ENCODE measurements at regions not wholly inside any gene's neighbourhood (a gene's known extent, or its start where the extent isn't known, plus 50 kb on each side); places are given as distances from the start of the nearest gene placed in this dataset.
"Not testable (repeated sequence)": the region's sequence is repeated elsewhere in the genome, so short reads cannot be mapped to it uniquely, and the experiment has no call there.

DNA sequence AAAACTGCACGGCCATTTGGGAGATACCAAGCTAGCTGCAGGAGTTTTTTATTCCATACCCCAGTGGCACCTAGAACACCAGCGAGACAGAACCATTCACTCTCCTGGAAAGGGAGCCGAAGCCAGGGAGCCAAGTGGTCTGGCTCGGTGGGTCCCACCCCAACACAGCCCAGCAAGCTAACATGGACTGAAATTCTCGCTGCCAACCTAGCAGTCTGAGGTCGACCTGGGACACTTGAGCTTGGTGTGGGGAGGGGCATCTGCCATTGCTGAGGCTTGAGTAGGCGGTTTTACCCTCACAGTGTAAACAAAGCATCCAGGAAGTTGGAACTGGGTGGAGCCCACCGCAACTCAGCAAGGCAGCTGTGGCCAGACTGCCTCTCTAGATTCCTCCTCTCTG is 108.9 kb upstream of the CHD1 start:
- no peak for ATAC-seq

DNA sequence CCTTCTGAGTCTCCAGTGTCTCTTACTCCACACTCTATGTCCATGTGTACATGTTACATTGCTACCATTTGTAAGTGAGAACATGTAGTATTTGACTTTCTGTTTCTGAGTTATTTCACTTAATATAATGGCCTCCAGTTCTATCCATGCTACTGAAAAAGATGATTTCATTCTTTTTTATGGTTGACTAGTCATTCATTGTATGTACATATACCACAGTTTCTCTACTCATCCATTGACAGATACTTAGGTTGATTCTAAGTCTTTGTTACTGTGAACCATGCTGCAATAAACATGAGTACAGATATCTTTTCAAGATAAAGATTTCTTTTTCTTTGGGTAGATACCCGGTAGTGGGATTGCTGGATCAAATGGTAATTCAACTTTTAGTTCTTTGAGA is 107.1 kb upstream of the CHD1 start:
- peak in 1 of 2 donors; percentile 69 for ATAC-seq

DNA sequence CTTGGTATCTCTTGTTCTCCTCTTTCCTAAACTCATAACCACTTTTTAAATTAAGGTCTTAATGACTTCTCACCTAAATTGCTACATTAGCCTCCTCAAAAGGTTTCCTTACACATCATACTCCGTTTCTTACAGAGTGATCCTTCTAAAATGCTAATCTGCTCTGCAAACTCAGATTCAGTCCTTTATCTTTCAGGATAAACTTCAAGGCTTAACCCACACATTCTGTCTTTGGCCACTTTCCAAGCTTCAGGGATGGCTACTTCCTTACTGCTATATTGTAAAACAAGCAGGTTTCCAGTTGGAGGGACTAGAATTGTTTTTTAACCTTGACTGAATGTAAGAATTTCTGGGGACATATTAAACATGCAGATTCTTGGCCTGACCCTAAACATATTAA is 105.5 kb upstream of the CHD1 start:
- ATAC-seq: no peak

DNA sequence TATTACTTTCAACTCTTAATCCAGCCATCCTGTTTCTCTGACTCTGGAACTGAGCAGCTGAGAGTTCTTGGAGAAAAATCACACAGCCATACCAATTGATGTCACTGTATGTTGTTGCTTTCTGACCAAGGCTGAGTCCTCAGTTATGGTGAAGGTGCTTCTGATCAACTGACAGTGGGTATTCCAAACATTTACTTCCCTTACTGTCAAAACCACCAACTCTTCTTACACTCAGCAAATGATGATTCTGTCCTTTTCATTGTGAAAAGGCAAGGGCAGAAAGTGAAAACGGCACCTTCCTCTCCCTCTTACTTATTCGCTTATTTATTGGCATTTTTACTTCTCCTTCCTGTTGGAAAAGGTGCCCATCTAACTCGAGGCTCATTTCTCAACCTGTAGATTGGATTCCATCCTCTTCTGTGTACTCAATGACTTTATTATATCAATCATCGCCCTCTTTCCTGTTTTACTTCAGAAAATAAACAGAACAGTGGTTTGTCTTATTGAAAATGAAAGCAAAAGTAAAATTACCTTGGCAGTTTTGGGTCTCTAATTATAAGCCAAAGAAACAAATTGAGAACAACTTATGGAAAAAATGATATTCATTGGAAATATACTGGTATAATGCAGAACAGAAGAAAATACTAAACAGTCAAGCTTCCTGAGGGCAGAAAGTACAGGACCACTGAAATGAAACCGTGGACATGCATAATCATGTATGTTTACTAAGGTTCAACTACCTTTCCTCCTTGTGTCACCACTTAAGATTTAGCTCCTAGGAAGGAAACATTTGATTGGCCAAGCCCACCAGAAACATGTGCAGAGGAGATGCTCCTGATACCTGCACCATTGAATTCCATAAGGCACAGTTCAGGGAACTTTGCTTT is 104.5 kb upstream of the CHD1 start:
- peak; percentile 54 to 57 for ATAC-seq

DNA sequence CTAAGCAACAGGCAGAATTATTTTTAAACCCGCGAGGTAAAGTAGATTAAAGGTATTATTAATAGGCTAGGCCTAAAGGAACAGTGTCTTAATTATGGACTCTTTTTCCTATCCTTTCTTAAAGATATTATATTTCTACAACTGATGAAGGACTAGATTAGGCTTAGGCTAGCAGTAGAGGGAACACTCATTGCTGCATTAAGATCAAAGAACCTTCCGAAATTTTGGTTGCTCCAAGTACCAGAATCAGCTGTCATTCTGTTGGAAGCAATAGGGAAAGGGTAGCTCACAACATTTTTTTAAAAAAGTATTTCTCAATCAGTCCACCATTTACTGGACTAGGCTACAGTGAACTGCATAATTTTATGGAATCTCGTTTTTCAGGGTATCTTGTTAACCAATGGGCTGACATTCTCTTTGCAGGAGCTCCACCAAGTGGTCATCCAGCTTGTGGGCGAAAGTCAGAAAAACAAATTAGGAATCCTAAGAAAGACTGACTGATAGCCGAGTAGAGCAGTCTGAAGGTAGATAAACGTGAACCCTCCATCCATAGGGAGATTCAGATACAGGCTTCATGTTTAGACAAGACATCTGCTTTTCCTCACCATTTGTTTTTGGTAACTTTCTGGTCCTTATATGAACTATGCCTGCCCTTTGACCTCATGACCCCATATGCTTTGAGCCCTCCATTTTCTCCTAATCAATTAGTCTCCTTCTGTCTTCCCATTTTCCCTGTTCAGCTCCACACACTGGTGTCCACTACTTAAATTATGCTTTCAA is 103.6 kb upstream of the CHD1 start:
- no peak for ATAC-seq

DNA sequence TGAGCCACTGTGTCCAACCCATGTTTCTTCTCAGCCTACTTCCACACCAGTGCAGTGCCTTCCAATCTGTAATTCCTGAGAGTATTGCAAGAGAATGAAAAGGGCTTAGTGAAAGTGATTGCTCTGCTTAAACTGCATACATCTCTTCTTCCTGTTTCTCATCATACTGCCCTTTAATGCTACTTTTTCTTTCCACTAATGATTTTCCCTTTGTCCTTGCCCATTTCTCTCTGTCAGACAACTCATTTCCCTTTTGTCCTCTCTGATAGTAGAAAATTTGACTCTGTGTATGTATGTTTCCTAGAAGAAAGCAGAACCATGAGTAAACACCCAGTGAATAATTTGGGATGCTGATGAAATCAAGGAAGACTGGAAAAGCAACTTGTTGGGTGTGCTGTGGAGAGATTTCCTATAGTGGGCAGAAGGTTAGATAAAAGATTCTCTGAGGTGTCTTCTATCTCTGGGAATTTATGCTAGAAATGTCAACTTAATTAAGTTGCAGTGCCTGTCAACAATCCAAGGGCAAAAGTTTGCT is 102.2 kb upstream of the CHD1 start:
- ATAC-seq: no peak

DNA sequence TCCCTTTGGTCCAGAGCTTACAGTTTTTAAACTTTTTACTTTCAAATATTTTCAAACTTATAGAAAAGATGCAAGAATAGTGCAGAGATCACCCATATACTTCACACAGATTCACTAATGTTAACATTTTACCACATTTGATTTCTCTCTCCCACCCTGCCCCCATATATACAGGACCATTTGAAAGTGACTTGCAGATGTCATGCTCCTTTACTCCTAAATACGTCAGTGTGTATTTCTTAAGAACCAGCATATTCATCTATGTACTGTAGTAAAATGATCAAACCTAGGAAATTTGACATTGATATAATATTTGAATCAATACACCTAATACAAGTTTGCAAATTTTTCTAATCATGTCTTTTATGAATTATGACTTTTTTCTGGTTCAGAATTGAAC is 100.4 kb upstream of the CHD1 start:
- no peak for ATAC-seq

DNA sequence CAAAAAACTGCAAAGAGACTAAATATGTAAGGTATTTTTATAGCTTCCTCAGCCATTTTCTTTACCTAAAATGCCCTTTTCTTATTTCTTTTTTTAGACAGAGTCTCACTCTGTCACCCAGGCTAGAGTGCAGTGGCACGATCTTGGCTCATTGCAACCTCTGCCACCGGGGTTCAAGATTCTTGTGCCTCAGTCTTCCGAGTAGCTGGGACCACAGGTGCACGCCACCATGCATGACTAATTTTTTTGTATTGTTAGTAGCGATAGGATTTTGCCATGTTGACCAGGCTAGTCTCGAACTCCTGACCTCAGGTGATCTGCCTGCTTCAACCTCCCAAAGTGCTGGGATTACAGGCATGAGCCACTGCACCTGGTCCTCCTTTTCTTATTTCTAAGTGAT is 99.4 kb upstream of the CHD1 start:
- ATAC-seq: not testable (repeated sequence)

DNA sequence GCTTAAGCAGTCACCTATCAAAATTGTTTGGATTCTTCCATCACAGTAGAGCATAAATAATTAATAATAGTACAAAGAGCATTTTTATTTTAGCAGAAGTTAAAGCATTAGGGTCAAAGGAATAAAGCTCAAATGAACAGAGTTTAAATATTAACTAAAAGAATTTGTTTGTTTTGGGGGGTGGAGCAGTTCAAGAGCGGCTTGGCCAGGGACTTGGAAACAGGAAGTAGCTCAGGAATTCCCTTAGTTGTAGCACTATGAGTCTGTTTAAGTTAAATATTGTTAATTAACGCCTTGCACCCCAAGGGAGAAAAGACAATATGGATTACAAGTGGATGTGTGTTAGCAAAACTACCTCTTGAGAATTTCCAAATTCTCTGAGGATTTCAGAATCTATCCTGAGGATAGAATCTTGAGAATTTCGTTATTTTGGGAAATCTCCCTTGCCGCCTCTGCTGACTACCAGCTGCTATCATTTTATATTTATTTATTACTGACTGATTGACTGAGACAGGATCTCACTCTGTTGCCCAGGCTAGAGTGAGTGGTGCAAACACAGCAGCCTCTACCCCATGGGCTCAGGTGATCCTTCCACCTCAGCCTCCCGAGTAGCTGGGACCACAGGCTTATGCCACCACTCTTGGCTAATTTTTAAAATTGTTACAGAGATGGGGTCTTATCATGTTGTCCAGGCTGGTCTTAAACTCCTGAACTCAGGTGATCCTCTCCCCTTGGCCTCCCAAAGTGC is 96.7 kb upstream of the CHD1 start:
- ATAC-seq: no peak

DNA sequence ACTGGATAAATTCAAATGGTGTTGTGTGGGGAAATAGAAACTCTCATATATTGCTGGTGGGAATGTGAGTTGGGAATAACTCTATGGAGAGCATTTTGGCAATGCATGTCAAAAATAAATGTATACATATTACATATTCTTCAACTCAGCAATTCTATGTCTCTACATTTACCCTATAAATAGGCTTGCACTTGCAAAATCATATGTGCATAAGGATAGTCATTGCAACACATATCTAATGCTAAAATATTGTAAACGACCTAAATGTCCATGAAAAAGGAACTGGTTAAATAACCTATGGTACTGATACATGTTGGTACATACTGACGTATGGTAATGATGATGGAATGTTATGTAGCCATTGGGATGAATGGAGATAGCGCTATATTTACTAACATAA is 94.5 kb upstream of the CHD1 start:
- ATAC-seq: no peak

DNA sequence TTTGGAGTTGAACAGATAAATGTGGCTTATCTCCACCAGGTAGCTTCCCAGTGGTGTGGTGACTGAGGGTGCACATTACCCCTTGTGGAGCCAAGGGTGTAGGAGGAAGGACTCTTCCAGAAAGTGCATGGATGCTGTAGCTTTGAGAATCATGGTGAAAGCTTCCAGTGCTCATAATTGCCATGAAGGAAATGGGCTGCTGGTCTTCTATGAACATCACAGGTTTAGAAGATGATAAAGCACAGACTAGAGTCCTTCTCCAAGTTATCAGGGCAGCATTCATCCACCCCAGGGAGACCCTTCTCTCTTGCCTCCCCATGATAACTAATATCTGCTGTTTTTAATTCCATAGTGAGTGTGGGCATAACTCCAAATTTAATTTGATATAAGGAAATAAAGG is 93.4 kb upstream of the CHD1 start:
- ATAC-seq: no peak

DNA sequence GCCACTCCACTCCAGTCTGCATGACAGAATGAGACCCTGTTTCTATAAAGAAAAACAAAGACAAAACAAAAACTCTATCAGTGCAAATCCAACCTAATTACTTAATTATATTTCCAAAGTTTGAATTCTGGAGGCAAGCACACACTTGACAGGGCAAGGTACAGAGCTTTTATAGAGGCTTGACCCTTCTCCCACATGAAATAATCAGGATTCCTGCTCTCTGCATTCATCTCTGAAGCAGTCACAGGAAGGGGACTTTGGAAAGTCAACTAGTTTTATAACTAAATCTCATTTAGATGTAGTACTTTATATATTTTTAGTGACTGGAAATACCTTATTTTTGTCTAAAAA is 91.9 kb upstream of the CHD1 start:
- no peak for ATAC-seq

DNA sequence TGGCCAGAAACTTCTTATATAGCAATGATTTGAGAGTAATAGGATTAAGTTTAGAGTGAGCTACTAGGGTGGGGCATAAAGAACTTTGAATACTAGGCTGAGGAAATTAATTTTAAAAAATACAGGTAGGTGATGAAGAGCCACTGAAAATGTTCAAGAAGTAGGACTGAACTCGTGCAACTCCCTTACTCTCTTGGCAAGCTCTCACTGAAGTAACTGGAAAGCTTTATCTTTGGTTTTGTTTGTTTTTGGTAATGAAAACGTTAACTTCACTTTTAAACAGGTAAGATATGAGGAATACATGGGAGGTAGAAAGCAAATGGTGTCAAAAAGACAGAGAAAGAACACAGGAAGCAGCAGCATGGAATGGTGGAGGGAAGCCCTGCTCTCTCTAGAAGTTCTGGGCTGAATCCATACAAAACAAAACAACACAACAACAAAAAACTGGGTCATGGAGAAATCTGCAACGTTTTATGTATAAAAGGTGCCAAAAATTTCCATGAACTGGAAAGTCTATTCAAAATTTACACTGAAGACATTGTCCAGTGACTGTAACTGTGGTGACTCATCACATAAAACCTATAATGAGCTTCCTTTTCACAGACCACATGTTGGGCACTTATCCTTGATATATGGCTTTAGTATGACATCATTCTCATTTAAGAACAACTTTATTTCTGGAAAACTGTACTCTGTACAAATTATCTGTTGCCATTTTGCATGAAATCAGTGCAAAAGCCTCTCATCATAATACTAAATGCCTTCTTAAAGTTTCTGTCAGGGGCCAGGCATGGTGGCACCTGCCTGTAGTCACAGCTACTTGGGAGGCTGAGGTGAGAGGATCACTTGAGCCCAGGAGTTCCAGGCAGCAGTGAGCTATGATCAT is 91.2 kb upstream of the CHD1 start:
- no peak for ATAC-seq

DNA sequence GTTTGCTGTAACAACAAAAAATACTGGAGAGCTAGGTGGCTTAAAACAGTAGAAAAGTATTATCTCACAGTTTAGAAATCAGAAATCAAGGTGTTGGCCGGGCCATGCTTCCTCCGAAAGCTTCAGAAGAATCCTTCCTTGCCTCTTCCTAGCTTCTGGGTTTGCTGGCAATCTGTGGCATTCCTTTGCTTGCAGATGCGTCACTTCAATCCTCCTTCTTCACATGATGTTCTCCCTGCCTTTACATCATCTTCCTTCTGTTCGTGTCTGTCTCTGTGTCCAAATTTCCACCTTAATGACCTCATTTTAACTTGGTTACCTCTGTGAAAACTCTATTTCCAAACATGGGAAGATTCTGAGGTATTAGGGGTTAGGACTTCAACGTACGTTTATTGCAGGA is 90.4 kb upstream of the CHD1 start:
- no peak for ATAC-seq

DNA sequence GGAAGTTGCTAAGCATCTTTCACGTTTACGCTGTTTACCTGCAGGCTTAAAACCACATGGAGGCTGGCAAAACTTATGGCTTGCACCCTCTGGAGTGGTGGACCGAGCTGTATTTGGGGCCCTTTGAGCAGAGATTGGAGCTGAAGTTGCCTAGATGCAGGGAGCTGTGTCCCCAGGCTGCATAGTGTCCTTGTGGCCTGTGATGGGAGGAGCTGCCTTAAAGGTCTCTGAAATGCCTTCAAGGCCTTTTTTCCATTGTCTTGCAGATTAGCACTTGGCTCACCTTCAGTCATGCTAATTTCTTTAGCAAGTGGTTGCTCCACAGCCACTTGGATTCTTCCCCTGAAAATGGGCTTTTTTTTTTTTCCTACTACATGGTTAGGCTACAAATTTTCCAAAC is 81.5 kb upstream of the CHD1 start:
- no peak for ATAC-seq

DNA sequence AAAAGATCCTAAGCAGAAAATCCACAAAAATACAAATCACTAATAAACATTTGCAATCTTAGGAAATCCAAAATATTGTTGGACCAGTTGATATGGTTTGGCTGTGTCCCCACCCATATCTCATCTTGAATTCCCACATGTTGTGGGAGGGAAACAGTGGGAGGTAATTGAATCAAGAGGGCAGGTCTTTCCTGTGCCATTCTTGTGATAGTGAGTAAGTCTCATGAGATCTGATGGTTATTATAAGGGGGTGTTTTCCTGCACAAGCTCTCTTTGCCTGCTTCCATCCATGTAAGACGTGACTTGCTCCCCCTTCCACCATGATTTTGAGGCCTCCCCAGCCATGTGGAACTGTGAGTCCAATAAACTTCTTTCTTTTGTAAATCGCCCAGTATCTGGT is 79.2 kb upstream of the CHD1 start:
- ATAC-seq: not testable (repeated sequence)

DNA sequence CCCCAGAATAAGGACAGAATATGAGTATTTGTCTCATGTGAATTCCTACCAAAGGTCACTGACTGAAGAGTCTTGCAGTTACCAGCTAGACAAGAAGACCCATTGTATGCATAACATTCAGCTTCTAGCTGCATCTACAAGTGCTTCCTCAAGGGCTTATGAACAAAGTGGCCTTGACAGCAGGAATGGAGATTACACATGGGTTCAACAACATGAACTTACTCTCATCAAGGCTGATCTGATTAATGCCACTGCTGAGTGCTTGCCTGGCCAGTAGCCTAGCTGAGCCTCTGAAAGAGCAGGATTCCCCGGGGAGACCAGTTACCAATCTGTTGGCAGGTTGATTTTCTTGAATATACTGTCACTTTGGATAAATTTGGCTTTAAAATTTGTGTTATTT is 76.7 kb upstream of the CHD1 start:
- no peak for ATAC-seq

DNA sequence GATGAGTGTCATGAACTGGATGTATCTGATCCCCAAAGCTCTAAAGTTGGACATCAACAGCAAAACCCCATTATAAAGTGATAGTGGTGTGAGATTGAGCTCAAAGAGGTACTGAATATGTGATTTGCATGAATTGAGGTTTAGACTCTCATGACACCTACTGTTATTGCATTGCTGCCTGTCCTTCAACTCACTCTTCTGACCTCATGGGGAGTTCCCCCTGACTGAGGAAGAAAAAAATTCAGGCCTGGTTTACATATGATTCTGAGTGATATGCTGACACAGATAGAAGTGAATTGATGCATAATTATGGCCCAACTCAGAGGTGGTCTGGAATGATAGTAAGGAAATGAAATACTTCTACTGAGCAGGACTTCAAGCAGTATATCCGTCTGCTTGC is 76.2 kb upstream of the CHD1 start:
- peak; percentile 96 to 99 for ATAC-seq

DNA sequence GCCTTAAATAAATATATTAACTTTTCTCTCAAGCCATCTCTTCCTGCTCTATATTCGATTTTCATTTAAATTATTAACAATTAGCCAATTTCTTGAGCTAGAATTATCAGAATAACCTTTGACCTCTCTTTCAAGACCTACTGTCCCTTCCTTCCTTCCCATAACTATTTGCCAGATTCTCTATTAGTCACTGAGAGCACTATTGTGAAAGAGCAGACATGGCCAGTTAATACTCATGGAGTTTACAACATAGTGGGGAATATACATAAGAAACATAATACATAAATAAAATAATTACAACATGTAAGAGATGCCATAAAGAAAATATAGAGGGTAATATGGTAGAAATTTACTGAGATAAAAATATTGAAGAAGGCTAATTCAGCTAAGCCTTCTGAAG is 72.1 kb upstream of the CHD1 start:
- ATAC-seq: no peak

DNA sequence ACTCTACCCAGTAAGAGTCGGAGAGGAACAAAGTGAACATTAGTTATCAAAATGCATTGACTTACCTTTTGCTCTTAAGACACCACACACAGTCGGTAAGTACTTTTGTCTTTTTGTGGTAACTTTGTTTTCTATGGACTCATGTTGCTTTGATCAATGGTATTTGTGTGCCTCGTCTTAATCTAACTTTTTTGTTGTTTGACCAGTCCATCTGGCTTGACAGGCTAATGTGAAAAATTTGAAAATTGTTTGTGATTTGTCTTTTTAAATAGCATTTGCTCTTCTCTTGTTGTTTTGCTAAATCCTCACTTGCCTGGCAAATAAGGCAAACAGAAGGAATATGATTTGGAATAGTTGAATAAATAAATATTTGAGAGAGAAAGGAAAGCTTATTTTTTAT is 71.4 kb upstream of the CHD1 start:
- no peak for ATAC-seq

DNA sequence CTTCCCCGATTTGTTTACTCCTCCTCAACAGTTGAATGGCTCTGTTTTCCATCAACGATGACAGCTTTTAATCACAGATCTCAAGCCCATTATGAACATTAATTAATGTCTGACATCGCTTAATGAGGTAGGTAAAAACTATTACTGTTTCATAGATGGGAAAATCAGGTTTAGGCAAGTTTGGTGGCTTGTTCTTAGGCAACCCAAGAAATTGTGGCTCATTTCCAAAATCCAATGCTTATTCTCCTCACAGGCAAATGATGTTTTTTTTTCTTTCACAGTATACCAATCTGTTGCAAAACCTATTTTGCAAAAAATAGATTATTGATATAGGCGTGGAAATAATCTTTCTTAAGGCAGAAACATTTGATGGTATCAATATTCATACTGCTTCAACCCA is 70.8 kb upstream of the CHD1 start:
- no peak for ATAC-seq

DNA sequence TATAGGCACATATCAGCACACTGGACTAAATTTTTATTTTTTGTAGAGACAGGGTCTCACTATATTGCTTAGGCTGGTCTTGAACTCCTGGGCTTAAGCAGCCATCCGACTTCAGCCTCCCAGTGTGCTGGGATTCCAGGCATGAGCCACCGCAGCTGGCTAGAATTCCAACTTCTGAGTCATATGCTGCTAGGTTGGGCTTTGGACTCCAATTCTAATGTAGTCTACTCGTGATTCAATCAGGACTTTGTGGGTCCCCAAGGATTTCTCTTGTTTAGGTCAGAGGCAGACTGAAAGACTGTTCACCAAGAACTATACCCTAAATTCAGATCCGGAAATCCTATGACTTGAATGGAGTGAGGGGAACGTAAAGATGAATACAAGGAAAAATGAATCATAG is 68.2 kb upstream of the CHD1 start:
- no peak for ATAC-seq

Measured in activated CD4-positive, CD25-positive, alpha-beta regulatory T cell treated with anti-CD3 and anti-CD28 coated beads, Interleukin-2, amount 50 U/mL, for 24 hours (primary cell).